Spinal cord (tissue), 9 donors: ENCODE measurements at regions not wholly inside any gene's neighbourhood (a gene's known extent, or its start where the extent isn't known, plus 50 kb on each side); places are given as distances from the start of the nearest gene placed in this dataset.
"Not testable (repeated sequence)": the region's sequence is repeated elsewhere in the genome, so short reads cannot be mapped to it uniquely, and the experiment has no call there.

Experiments used
- DNase-seq, 6 donors: peaks; one replicate each; pipeline versions ENCODE4 v3.0.0 to v3.0.0-alpha.2; 2013 to 2015; ENCODE audit warnings: low spot score in 6 of 6, low read depth in 4 of 6
- H3K27ac ChIP-seq: one replicate; pipeline ENCODE4 v1.5.1; 2013; ENCODE audit warnings: low read depth, low read length, control low read depth
- H3K27me3 ChIP-seq: one replicate; pipeline ENCODE4 v1.6.1; 2013; ENCODE audit warnings: low read length; ENCODE audit not compliant: control insufficient read depth, insufficient read depth
- H3K36me3 ChIP-seq: one replicate; pipeline ENCODE4 v1.6.1; 2013; ENCODE audit warnings: low read length; ENCODE audit not compliant: control insufficient read depth, insufficient read depth
- H3K4me1 ChIP-seq: one replicate; pipeline ENCODE4 v1.6.1; 2013; ENCODE audit warnings: low read length; ENCODE audit not compliant: control insufficient read depth, insufficient read depth
- H3K4me3 ChIP-seq: one replicate; pipeline ENCODE4 v1.5.1; 2013; ENCODE audit warnings: low read depth, low read length, control low read depth
- H3K9me3 ChIP-seq: one replicate; pipeline ENCODE4 v1.6.1; 2013; ENCODE audit warnings: low read length; ENCODE audit not compliant: control insufficient read depth, insufficient read depth
- WGBS: methylation state at CpG from one replicate; pipeline ENCODE4 v1.1.5; 2013; ENCODE audit warnings: missing lambda C conversion rate; ENCODE audit not compliant: insufficient coverage; 5-methylcytosine and 5-hydroxymethylcytosine counted together
- donor health status: healthy.

- Histone ChIP-seq H3K4me3 (no peak overlapping the region), H3K27me3 (no peaks in the 10 kb centered on the region), H3K9me3 (peaks cover 3% of the 10 kb centered on the region), H3K27ac (no peak overlapping the region), H3K4me1 (no peaks in the 10 kb centered on the region), H3K36me3 (no peaks in the 10 kb centered on the region)
- DNase-seq: no peak
- WGBS: no CpG with 5 or more reads among the region's 1 CpG
Observed at GRCh38 chr10:127610816-127611215, 61.7 kb downstream of the NPS start.

- Histone ChIP-seq H3K4me3 (no peak overlapping the region), H3K36me3 (no peaks in the 10 kb centered on the region), H3K9me3 (no peaks in the 10 kb centered on the region), H3K27ac (no peak overlapping the region), H3K4me1 (no peaks in the 10 kb centered on the region), H3K27me3 (no peaks in the 10 kb centered on the region)
- 71% methylated on average over 6 of the region's 7 CpGs for WGBS
- peak in 1 of 6 donors; percentile 21 for DNase-seq
Observed at GRCh38 chr10:127614484-127615017, 65.4 kb downstream of the NPS start.

GRCh38 chr10:127618797-127619196 lies 69.7 kb downstream of the NPS start:
- H3K4me1 ChIP-seq: no peaks in the 10 kb centered on the region
- H3K9me3 ChIP-seq: no peaks in the 10 kb centered on the region
- no peak overlapping the region for H3K4me3 ChIP-seq
- no peaks in the 10 kb centered on the region for H3K27me3 ChIP-seq
- no peak overlapping the region for H3K27ac ChIP-seq
- no peaks in the 10 kb centered on the region for H3K36me3 ChIP-seq
- DNase-seq: peak in 1 of 6 donors; percentile 5
- 92% methylated on average over 2 of the region's 3 CpGs for WGBS

- Histone ChIP-seq H3K27ac (no peak overlapping the region), H3K9me3 (no peaks in the 10 kb centered on the region), H3K27me3 (no peaks in the 10 kb centered on the region), H3K36me3 (no peaks in the 10 kb centered on the region), H3K4me1 (no peaks in the 10 kb centered on the region), H3K4me3 (no peak overlapping the region)
- 42% methylated on average over 4 of the region's 5 CpGs for WGBS
- peak in 5 of 6 donors; percentile 15 to 90 (median 45) for DNase-seq
Observed at GRCh38 chr10:127619546-127620325, 70.6 kb downstream of the NPS start.

- H3K4me3 ChIP-seq: no peak overlapping the region
- no CpG with 5 or more reads among the region's 2 CpGs for WGBS
- DNase-seq: no peak
- H3K9me3 ChIP-seq: peaks cover 4% of the 10 kb centered on the region
- H3K36me3 ChIP-seq: no peaks in the 10 kb centered on the region
- no peak overlapping the region for H3K27ac ChIP-seq
- H3K27me3 ChIP-seq: no peaks in the 10 kb centered on the region
- H3K4me1 ChIP-seq: no peaks in the 10 kb centered on the region
Observed at GRCh38 chr10:127635882-127636281, 86.8 kb downstream of the NPS start.

- Histone ChIP-seq H3K36me3 (no peaks in the 10 kb centered on the region), H3K4me1 (no peaks in the 10 kb centered on the region), H3K27me3 (no peaks in the 10 kb centered on the region), H3K27ac (no peak overlapping the region), H3K9me3 (no peaks in the 10 kb centered on the region), H3K4me3 (no peak overlapping the region)
- DNase-seq: no peak
- WGBS: 91% methylated on average over 1 of the region's 3 CpGs
Observed at GRCh38 chr10:127648885-127649284, 88.1 kb upstream of the FOXI2 start.

GRCh38 chr10:127649642-127650041 lies 87.3 kb upstream of the FOXI2 start:
- no peaks in the 10 kb centered on the region for H3K4me1 ChIP-seq
- no peak overlapping the region for H3K27ac ChIP-seq
- no peak overlapping the region for H3K4me3 ChIP-seq
- WGBS: no CpG with 5 or more reads among the region's 6 CpGs
- no peaks in the 10 kb centered on the region for H3K9me3 ChIP-seq
- no peaks in the 10 kb centered on the region for H3K36me3 ChIP-seq
- DNase-seq: no peak
- H3K27me3 ChIP-seq: no peaks in the 10 kb centered on the region

GRCh38 chr10:127657056-127657455 lies 79.9 kb upstream of the FOXI2 start:
- Histone ChIP-seq H3K36me3 (no peaks in the 10 kb centered on the region), H3K4me1 (no peaks in the 10 kb centered on the region), H3K9me3 (no peaks in the 10 kb centered on the region), H3K27me3 (no peaks in the 10 kb centered on the region), H3K27ac (no peak overlapping the region), H3K4me3 (no peak overlapping the region)
- WGBS: no CpG with 5 or more reads among the region's 1 CpG
- no peak for DNase-seq

GRCh38 chr10:127676430-127676829 lies 60.6 kb upstream of the FOXI2 start:
- H3K4me3 ChIP-seq, H3K27ac ChIP-seq, H3K27me3 ChIP-seq, H3K4me1 ChIP-seq, H3K9me3 ChIP-seq, DNase-seq, H3K36me3 ChIP-seq: not testable (repeated sequence)
- WGBS: 50% methylated on average over 1 of the region's 3 CpGs

GRCh38 chr10:127678091-127678490 lies 58.9 kb upstream of the FOXI2 start:
- whole genome bisulfite sequencing: 58% methylated on average over 3 of the region's 8 CpGs
- no peak for DNase-seq
- Histone ChIP-seq H3K4me3 (no peak overlapping the region), H3K27ac (no peak overlapping the region), H3K27me3 (no peaks in the 10 kb centered on the region), H3K36me3 (no peaks in the 10 kb centered on the region), H3K9me3 (no peaks in the 10 kb centered on the region), H3K4me1 (no peaks in the 10 kb centered on the region)
